ENCODE measurements at regions not wholly inside any gene's neighbourhood (a gene's known extent, or its start where the extent isn't known, plus 50 kb on each side); places are given as distances from the start of the nearest gene placed in this dataset.

DNA sequence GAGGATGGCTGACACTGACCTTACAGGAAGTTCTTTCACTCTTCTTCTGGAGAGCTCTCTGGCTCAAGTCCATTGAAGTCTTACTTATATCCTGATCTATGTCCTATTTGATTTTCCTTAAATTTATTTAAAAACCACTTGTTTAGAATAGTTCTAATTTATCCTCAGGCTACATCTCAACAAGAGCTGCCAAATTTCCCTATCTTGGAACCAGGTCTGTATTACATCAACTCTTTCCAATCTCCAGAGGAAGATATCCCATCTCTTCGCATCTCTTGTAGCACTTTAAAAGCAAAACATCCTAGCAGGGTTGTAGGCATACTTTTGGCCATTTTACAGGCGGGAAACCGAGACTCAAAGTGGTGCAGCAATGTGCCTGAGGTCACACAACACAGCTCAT, 290.5 kb upstream of the TEX13C start:
- no peak for TF ChIP-seq CTCF (conservative IDR thresholded peaks at IDR 0.05)
- TF ChIP-seq ZFX (IDR thresholded peaks at IDR 0.05): no peak
